ENCODE measurements at regions not wholly inside any gene's neighbourhood (a gene's known extent, or its start where the extent isn't known, plus 50 kb on each side); places are given as distances from the start of the nearest gene placed in this dataset.
A peak's percentile ranks its signal among the peaks of the same experiment; 100 is the strongest.
"Not testable (repeated sequence)": the region's sequence is repeated elsewhere in the genome, so short reads cannot be mapped to it uniquely, and the experiment has no call there.

GRCh38 chr9:95592931-95593330 is 76.2 kb upstream of the PTCH1 start:
- intact Hi-C loops (cut with DNase I): no loop called here
- DNase-seq: no peak

GRCh38 chr9:95588724-95589588 is 72.2 kb upstream of the PTCH1 start:
- intact Hi-C loops (cut with DNase I): no loop called here

DNA sequence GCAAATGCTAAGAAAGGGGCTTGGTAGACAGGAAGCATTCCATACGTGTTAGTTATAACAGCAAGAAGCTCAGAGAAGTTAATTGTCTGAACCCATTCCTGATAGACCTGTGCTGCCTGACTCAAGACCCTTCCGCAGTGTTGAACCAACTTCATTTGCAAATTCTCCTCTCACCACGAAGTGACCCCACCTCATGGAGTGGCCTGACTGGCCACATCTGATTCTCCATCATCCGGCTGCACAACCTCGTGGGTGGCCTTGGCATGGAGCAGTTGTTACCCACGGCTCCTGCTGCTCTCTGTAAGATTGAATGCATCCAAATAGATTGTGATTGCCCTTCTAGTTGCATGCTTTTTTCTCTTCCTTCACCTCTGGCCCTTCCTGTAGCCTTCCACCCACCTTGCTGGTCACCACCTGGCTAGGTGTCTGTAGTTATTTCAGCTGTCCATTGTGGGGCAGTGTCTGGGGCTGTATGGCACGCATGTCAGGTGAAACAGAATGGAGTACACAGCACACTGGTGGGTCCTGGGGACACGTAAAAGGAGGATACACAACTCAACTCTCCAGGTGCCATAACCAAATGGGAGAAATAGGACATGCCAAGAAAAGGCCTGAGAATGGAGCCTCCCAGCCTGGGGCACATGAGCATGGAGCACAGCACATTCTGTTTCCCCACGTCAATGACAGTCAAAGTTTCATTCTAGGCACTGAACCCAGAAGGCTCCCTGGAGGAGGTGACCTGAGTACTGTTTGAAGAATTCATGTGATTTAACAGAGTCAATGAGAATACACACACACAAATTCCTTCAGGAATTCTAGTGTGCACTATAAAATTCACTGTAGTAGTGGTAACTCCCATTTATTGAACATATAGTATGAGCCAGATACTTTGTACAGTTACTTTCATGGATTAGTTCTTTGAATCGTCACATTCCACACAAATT is 70.5 kb upstream of the PTCH1 start:
- no peak for DNase-seq
- intact Hi-C loops (cut with DNase I): no loop called here

More at GRCh38 chr9:95588724-95589588, 72.2 kb upstream of the PTCH1 start:
- no peak for DNase-seq

GRCh38 chr9:95586326-95586725 is 69.6 kb upstream of the PTCH1 start:
- no peak for DNase-seq

DNA sequence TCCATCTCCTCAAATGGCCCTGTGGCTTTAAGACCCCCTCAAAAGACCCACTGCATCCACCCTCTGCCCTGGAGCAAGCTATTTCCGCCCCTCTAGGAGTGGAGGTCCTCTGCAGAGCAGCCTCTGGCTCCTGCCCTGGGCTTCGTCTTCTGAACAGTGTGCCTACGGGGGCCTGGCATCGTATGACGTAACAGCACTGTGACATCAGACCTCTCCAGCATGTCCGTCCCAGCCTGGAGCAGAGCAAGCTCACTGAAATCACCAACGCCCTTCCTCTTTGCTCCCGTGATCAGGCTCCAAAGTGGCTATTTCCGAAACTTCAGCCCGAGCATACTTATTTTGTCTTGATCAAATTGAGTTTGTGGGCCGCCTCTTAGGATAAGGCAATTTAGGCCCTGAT is 69.1 kb upstream of the PTCH1 start:
- DNase-seq: no peak
- intact Hi-C loops (cut with DNase I): no loop called here

More at GRCh38 chr9:95586326-95586725, 69.6 kb upstream of the PTCH1 start:
- intact Hi-C loops (cut with DNase I): no loop called here

DNA sequence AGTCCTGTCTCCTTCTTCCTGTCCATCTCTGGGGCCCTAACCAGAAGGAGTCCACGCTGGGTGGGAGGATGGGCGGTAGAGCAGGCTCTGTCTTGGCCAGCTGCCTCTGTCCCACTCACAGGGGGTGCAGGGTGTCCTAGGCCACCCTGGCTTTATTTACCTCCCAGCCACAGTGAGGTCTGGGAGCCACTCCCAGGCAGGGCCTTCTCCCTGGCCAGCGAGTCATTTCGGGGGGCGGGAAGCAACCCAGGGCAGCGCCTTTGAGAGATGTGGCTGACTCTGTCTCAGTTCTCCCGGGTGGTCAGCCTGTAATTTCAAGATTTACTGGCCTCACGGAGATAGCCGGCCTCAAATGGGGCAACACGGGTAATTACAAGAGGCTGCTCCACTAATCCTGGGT is 67.4 kb upstream of the PTCH1 start:
- DNase-seq: no peak
- intact Hi-C loops (cut with DNase I): no loop called here

- intact Hi-C loops (cut with DNase I): no loop called here
- DNase-seq: no peak
Measured at GRCh38 chr9:95581900-95582299, 65.1 kb upstream of the PTCH1 start.

- no peak for DNase-seq
- intact Hi-C loops (cut with DNase I): no loop called here
Measured at GRCh38 chr9:95580812-95581761, 64.3 kb upstream of the PTCH1 start.

GRCh38 chr9:95574866-95575553 is 58.2 kb upstream of the PTCH1 start:
- intact Hi-C loops (cut with DNase I): no loop called here

DNA sequence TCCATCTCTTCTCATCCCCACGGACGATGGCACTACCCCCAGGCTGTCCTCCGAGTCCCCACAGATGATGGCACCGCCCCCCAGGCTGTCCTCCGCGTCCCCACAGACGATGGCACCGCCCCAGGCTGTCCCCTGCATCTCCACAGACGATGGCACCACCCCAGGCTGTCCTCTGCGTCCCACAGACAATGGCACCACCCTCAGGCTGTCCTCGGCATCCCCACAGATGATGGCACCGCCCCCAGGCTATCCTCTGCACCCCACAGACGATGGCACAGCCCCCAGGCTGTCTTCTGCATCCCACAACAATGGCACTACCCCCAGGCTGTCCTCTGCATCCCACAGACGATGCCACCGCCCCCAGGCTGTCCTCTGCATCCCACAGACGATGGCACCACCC is 57.4 kb upstream of the PTCH1 start:
- DNase-seq: peak in 2 of 10 donors; percentile 11 to 60
- intact Hi-C loops (cut with DNase I): no loop called here

More at GRCh38 chr9:95574866-95575553, 58.2 kb upstream of the PTCH1 start:
- DNase-seq: no peak

- intact Hi-C loops (cut with DNase I): no loop called here
- no peak for DNase-seq
Measured at GRCh38 chr9:95573463-95573862, 56.7 kb upstream of the PTCH1 start.

- intact Hi-C loops (cut with DNase I): no loop called here
- DNase-seq: no peak
Measured at GRCh38 chr9:95572381-95573151, 55.8 kb upstream of the PTCH1 start.

- DNase-seq: no peak
Measured at GRCh38 chr9:95570646-95571045, 53.9 kb upstream of the PTCH1 start.

GRCh38 chr9:95570150-95570549 is 53.4 kb upstream of the PTCH1 start:
- intact Hi-C loops (cut with DNase I): no loop called here
- no peak for DNase-seq

More at GRCh38 chr9:95570646-95571045, 53.9 kb upstream of the PTCH1 start:
- intact Hi-C loops (cut with DNase I): no loop called here

GRCh38 chr9:95568735-95569134 is 52.0 kb upstream of the PTCH1 start:
- intact Hi-C loops (cut with DNase I); DNase-seq: not testable (repeated sequence)
